B cell (primary cell): ENCODE measurements at regions not wholly inside any gene's neighbourhood (a gene's known extent, or its start where the extent isn't known, plus 50 kb on each side); places are given as distances from the start of the nearest gene placed in this dataset.

Experiments used
- ATAC-seq: fragments of 200-7000 bp; cut with Tn5 transposase; one replicate; pipeline ENCODE4 v1.10.0; 2021; ENCODE audit warnings: low read depth, mild to moderate bottlenecking, moderate number of reproducible peaks, moderate library complexity
- CTCF ChIA-PET: fragments of 350-600 bp; sonication (Branson Sonifier 250); formaldehyde crosslinking; loops from one replicate; lab custom pipeline; 2021; ENCODE audit warnings: antibody characterized with exemption, inconsistent platforms; lab: Charles Lee
- POLR2A ChIA-PET: fragments of 350-600 bp; sonication (Branson Sonifier 250); formaldehyde crosslinking; loops from one replicate; lab custom pipeline; 2021; ENCODE audit warnings: antibody characterized with exemption; lab: Charles Lee
- DNase-seq: peaks from one replicate; pipeline ENCODE4 v3.0.0; 2013
- H2AFZ ChIP-seq: 2 replicates; pipeline ENCODE4 v1.6.1; 2012; ENCODE audit warnings: mild to moderate bottlenecking, low read depth, low read length; ENCODE audit not compliant: insufficient read depth, poor library complexity, severe bottlenecking
- H3K27ac ChIP-seq, 2 donors: 1 replicate in 1 of 2; 2 replicates in 1 of 2; pipeline ENCODE4 v1.5.1; 2012 to 2013; ENCODE audit warnings: low read length in 2 of 2, mild to moderate bottlenecking in 2 of 2, moderate library complexity in 1 of 2
- H3K27me3 ChIP-seq, 4 experiments: fragments of 200-600 bp in 1 of 4; sonication (generic) in 1 of 4; replicated peaks in 1 of 4; 1 replicate in 2 of 4; 2 replicates in 2 of 4; pipeline versions ENCODE4 v1.6.1 to v1.7.0; 2013 to 2016; ENCODE audit warnings: low read length in 3 of 4, mild to moderate bottlenecking in 2 of 4, mixed read lengths in 1 of 4, moderate library complexity in 1 of 4; ENCODE audit not compliant: insufficient read depth in 4 of 4, control insufficient read depth in 3 of 4; ENCODE audit errors: control extremely low read depth in 1 of 4
- H3K36me3 ChIP-seq, 2 experiments: replicated peaks in 1 of 2; 1 replicate in 1 of 2; 2 replicates in 1 of 2; pipeline versions ENCODE4 v1.6.1 to v1.7.1; 2013; ENCODE audit warnings: low read length in 1 of 2; ENCODE audit not compliant: insufficient read depth in 2 of 2, control insufficient read depth in 1 of 2; ENCODE audit errors: control extremely low read depth in 1 of 2, extremely low read depth in 1 of 2
- H3K4me1 ChIP-seq, 2 donors: fragments of 200-600 bp in 1 of 2; sonication (generic) in 1 of 2; 1 replicate in 1 of 2; 2 replicates in 1 of 2; pipeline versions ENCODE4 v1.5.1 to v1.6.1; 2013 to 2017; ENCODE audit warnings: low read length in 2 of 2; ENCODE audit not compliant: control insufficient read depth in 2 of 2, insufficient read depth in 2 of 2
- H3K4me2 ChIP-seq: replicated peaks from 2 replicates; pipeline ENCODE3; 2012; ENCODE audit warnings: mild to moderate bottlenecking, low read depth, low read length; ENCODE audit not compliant: poor library complexity, severe bottlenecking
- H3K4me3 ChIP-seq, 5 experiments: fragments of 200-600 bp in 1 of 5; sonication (generic) in 1 of 5; 1 replicate in 3 of 5; 2 replicates in 2 of 5; pipeline versions ENCODE4 v1.5.1 to v1.7.0; 2011 to 2016; ENCODE audit warnings: low read length in 4 of 5, mild to moderate bottlenecking in 4 of 5, low read depth in 2 of 5, control low read depth in 1 of 5, moderate library complexity in 1 of 5; ENCODE audit not compliant: insufficient read depth in 1 of 5; ENCODE audit errors: control extremely low read depth in 1 of 5, extremely low read depth in 1 of 5
- H3K79me2 ChIP-seq: fragments of 200-600 bp; sonication (generic); one replicate; pipeline ENCODE4 v1.6.0; 2016; ENCODE audit warnings: low read length; ENCODE audit not compliant: control insufficient read depth, insufficient read depth
- H3K9ac ChIP-seq: fragments of 200-600 bp; sonication (generic); 2 replicates; pipeline ENCODE4 v1.6.1; 2017; ENCODE audit warnings: mild to moderate bottlenecking, low read length, moderate library complexity
- H3K9me3 ChIP-seq, 3 donors: one replicate each; pipeline versions ENCODE4 v1.6.1 to v1.7.1; 2013; ENCODE audit warnings: low read length in 2 of 3; ENCODE audit not compliant: control insufficient read depth in 2 of 3, insufficient read depth in 1 of 3; ENCODE audit errors: control extremely low read depth in 1 of 3
- H4K20me1 ChIP-seq: 2 replicates; pipeline ENCODE4 v1.6.0; 2012; ENCODE audit warnings: mild to moderate bottlenecking, low read length; ENCODE audit not compliant: insufficient read depth, control insufficient read depth, poor library complexity, severe bottlenecking
- H3K27ac Mint-ChIP-seq: one replicate; pipeline ENCODE4 v1.8.0; 2021; ENCODE audit warnings: mixed read lengths
- H3K27me3 Mint-ChIP-seq: one replicate; pipeline ENCODE4 v1.8.0; 2021; ENCODE audit warnings: mixed read lengths
- H3K4me1 Mint-ChIP-seq: one replicate; pipeline ENCODE4 v1.8.0; 2021; ENCODE audit warnings: mixed read lengths
- H3K4me3 Mint-ChIP-seq: one replicate; pipeline ENCODE4 v1.8.0; 2021; ENCODE audit warnings: mixed read lengths
- H3K9me3 Mint-ChIP-seq: one replicate; pipeline ENCODE4 v1.8.0; 2022; ENCODE audit warnings: mixed read lengths; ENCODE audit not compliant: insufficient read depth
- EZH2 ChIP-seq: IDR thresholded peaks from 2 replicates; pipeline ENCODE4 v1.6.1; 2012; ENCODE audit warnings: borderline replicate concordance, low read depth, mild to moderate bottlenecking, moderate library complexity, low read length; ENCODE audit not compliant: insufficient read depth, poor library complexity, severe bottlenecking
- WGBS: methylation state at CpG from one replicate; pipeline ENCODE4 v1.1.5; 2013; ENCODE audit warnings: missing lambda C conversion rate; ENCODE audit not compliant: insufficient coverage; 5-methylcytosine and 5-hydroxymethylcytosine counted together
- intact Hi-C: fragments of 100-400 bp; cut with micrococcal nuclease; formaldehyde crosslinking; loops from one replicate; pipeline ENCODE4 v1.10.0; 2022
- TF ChIP-seq, protein P1 (sequence below): fragments of 200-600 bp; IDR thresholded peaks from one replicate; pipeline ENCODE4 v1.8.0; 2022; ENCODE audit warnings: antibody characterized with exemption, mild to moderate bottlenecking

DNA sequence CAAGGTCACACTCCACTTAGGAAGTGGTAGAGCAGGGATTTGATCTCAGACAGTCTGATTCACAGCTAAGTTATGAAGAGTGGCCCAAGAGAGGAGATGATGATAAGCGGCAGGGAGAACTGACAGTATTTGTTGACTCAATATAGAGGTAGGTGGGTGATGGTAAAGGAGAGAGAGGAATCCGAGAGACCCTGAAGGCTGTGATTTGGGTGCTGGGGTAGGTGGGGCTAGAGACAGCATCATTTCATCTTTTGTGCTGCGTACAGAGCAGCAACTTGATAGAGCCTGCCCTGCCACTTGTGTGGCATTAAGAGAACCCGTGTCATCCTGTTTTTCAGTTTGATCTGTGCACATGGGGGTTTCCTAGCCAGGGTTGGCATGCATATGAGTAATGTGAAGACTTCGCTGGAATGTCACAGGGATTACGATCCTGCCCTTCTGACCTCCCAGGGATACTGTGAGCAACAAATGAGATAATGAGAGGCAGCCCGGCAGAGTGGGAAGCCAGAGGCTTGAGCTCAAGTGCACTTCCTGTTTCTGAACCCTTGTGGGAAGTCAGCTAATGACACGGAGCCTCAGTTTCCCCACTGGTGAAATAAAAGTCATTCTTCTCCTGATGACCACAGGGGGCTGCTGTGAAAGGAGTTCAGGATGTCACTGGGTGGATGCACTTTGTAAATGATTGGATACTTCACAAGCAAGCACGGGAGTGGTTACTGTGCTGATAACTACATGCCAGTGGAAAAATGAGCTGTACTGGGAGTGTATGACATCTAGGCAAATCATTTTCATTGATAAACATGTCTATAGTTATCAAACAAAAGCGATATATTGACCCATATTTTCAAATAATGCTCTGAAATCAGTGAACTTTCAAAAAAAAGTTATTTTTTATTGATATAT is 59.5 kb upstream of the IGF1 start:
- no peak overlapping the region for H3K4me3 ChIP-seq
- no peak overlapping the region for H3K27ac ChIP-seq
- 84% methylated on average over 8 of the region's 10 CpGs for WGBS
- H4K20me1 ChIP-seq: no peaks in the 10 kb centered on the region
- no peaks in the 10 kb centered on the region for H3K79me2 ChIP-seq
- Mint-ChIP-seq H3K4me1 (no peaks in the 10 kb centered on the region), H3K27ac (no peak overlapping the region), H3K27me3 (peaks cover 42% of the 10 kb centered on the region), H3K4me3 (no peak overlapping the region), H3K9me3 (no peaks in the 10 kb centered on the region)
- TF ChIP-seq, protein P1, sequence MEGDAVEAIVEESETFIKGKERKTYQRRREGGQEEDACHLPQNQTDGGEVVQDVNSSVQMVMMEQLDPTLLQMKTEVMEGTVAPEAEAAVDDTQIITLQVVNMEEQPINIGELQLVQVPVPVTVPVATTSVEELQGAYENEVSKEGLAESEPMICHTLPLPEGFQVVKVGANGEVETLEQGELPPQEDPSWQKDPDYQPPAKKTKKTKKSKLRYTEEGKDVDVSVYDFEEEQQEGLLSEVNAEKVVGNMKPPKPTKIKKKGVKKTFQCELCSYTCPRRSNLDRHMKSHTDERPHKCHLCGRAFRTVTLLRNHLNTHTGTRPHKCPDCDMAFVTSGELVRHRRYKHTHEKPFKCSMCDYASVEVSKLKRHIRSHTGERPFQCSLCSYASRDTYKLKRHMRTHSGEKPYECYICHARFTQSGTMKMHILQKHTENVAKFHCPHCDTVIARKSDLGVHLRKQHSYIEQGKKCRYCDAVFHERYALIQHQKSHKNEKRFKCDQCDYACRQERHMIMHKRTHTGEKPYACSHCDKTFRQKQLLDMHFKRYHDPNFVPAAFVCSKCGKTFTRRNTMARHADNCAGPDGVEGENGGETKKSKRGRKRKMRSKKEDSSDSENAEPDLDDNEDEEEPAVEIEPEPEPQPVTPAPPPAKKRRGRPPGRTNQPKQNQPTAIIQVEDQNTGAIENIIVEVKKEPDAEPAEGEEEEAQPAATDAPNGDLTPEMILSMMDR: no peak
- ATAC-seq (no peak), DNase-seq (no peak)
- H3K9ac ChIP-seq: no peak overlapping the region
- H3K27me3 ChIP-seq: peaks cover 0 to 5% (median 0%) of the 10 kb centered on the region in 4 experiments
- no peak overlapping the region for H3K4me2 ChIP-seq
- H3K9me3 ChIP-seq: no peaks in the 10 kb centered on the region
- intact Hi-C loops: no loop called here
- no peaks in the 10 kb centered on the region for H3K4me1 ChIP-seq
- ChIA-PET POLR2A (no interaction called here), CTCF (interaction anchor here (1.4 kb wide), 1 partner anchor 597 kb away, joined by 3 read pairs; no protein-coding TSS in a partner anchor)
- H2AFZ ChIP-seq: no peak overlapping the region
- H3K36me3 ChIP-seq: no peaks in the 10 kb centered on the region

DNA sequence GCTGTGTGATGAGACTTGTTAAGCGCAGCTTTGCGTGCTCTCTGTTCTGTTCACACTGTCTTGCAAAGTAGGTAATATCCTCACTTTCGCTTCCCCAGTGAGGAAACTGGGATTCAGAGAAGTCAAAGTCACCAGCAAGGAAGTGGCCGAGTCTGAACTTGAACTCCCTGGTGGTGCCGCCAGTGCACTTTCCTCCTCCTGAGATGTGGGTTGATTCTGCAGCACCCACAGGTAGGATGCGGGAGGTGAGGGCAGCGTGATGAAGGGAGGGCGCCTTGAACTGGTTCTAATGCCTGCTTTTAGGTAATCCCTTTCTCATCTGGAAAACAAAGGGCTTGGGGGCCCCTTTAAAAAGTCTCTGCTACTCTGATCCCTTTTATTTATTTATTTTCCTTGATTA is 54.9 kb upstream of the IGF1 start:
- no peak overlapping the region for H3K4me2 ChIP-seq
- no peak overlapping the region for H3K4me3 ChIP-seq
- no peaks in the 10 kb centered on the region for H3K79me2 ChIP-seq
- H3K27ac ChIP-seq: no peak overlapping the region
- H4K20me1 ChIP-seq: no peaks in the 10 kb centered on the region
- H3K4me1 Mint-ChIP-seq: no peaks in the 10 kb centered on the region
- DNase-seq (no peak), ATAC-seq (no peak)
- 100% methylated on average over 5 of the region's 8 CpGs for WGBS
- H2AFZ ChIP-seq: no peak overlapping the region
- no peak overlapping the region for H3K9ac ChIP-seq
- H3K27me3 ChIP-seq: no peaks in the 10 kb centered on the region
- intact Hi-C loops: no loop called here
- POLR2A ChIA-PET: no interaction called here
- H3K4me3 Mint-ChIP-seq: no peak overlapping the region
- H3K27ac Mint-ChIP-seq: no peak overlapping the region
- CTCF ChIA-PET: no interaction called here
- H3K9me3 ChIP-seq: no peaks in the 10 kb centered on the region
- H3K9me3 Mint-ChIP-seq: no peaks in the 10 kb centered on the region
- H3K36me3 ChIP-seq: no peaks in the 10 kb centered on the region
- no peaks in the 10 kb centered on the region for H3K4me1 ChIP-seq
- TF ChIP-seq, protein P1: no peak
- TF ChIP-seq EZH2: no peak
- H3K27me3 Mint-ChIP-seq: peaks cover 34% of the 10 kb centered on the region
